Sigmoid colon (tissue), 4 donors: ENCODE measurements at regions not wholly inside any gene's neighbourhood (a gene's known extent, or its start where the extent isn't known, plus 50 kb on each side); places are given as distances from the start of the nearest gene placed in this dataset.

Experiments used
- POLR2A ChIP-seq, 2 donors: fragments of 450-650 bp; IDR thresholded peaks; one replicate each; pipeline ENCODE4 v1.6.1; 2016; ENCODE audit warnings: antibody characterized with exemption in 2 of 2, mild to moderate bottlenecking in 2 of 2, moderate library complexity in 2 of 2
- POLR2AphosphoS5 ChIP-seq, 4 donors: sonication (generic); formaldehyde crosslinking; IDR thresholded peaks; one replicate each; pipeline ENCODE4 v1.6.1; 2017; ENCODE audit warnings: antibody characterized with exemption in 4 of 4
- TF ChIP-seq, protein P1 (sequence below), 4 experiments: fragments of 450-650 bp in 3 of 4; fragments of 200-600 bp in 1 of 4; IDR thresholded peaks; one replicate each; pipeline ENCODE4 v1.5.1; 2016 to 2019; ENCODE audit warnings: antibody characterized with exemption in 4 of 4, mild to moderate bottlenecking in 3 of 4, moderate library complexity in 2 of 4

DNA sequence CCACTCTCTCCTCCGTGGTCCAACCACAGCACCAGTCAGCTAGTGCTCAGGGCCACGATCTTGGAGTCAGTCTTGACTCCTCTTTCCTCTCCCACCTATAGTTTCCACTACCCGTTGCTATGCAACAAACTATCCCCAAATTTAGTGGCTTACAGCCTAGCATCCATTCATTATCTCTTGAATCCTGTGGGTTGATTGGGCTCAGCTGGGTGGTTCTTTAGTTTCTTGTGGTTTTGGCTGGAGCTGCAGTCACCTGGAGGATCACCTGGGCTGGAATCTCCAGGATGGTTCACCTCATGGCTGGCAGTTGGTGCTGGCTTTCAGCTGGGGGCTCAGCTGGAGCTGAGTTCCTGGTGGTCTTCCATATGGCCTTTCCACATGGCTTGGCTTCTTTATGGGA, 149.9 kb downstream of the ASB1 start:
- TF ChIP-seq POLR2AphosphoS5 (IDR thresholded peaks at IDR 0.05) (no peak), POLR2A (IDR thresholded peaks at IDR 0.05) (no peak)
- TF ChIP-seq, protein P1, sequence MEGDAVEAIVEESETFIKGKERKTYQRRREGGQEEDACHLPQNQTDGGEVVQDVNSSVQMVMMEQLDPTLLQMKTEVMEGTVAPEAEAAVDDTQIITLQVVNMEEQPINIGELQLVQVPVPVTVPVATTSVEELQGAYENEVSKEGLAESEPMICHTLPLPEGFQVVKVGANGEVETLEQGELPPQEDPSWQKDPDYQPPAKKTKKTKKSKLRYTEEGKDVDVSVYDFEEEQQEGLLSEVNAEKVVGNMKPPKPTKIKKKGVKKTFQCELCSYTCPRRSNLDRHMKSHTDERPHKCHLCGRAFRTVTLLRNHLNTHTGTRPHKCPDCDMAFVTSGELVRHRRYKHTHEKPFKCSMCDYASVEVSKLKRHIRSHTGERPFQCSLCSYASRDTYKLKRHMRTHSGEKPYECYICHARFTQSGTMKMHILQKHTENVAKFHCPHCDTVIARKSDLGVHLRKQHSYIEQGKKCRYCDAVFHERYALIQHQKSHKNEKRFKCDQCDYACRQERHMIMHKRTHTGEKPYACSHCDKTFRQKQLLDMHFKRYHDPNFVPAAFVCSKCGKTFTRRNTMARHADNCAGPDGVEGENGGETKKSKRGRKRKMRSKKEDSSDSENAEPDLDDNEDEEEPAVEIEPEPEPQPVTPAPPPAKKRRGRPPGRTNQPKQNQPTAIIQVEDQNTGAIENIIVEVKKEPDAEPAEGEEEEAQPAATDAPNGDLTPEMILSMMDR (IDR thresholded peaks at IDR 0.05): no peak
